NCI-H1417 treated with DMSO at 0.1 percent for 48 hours (cell line): ENCODE measurements at regions not wholly inside any gene's neighbourhood (a gene's known extent, or its start where the extent isn't known, plus 50 kb on each side); places are given as distances from the start of the nearest gene placed in this dataset.

ENCODE experiments used
- DNase-seq: peaks from one replicate; lab custom pipeline; 2025; lab: John Stamatoyannopoulos, UW

GRCh38 chr13:64917566-64917965 is 2312.6 kb downstream of the PCDH9 start:
- no peak for DNase-seq

GRCh38 chr13:64912141-64912540 is 2318.0 kb downstream of the PCDH9 start:
- DNase-seq: no peak

GRCh38 chr13:64910096-64910495 is 2320.0 kb downstream of the PCDH9 start:
- peak; percentile 22 for DNase-seq

GRCh38 chr13:64909184-64909583 is 2321.0 kb downstream of the PCDH9 start:
- no peak for DNase-seq

- no peak for DNase-seq
Observed at GRCh38 chr13:64900039-64900438, 2330.1 kb downstream of the PCDH9 start.

GRCh38 chr13:64884976-64885375 is 2345.2 kb downstream of the PCDH9 start:
- no peak for DNase-seq

GRCh38 chr13:64877176-64877575 is 2353.0 kb downstream of the PCDH9 start:
- no peak for DNase-seq

GRCh38 chr13:64871742-64872141 is 2358.4 kb downstream of the PCDH9 start:
- no peak for DNase-seq

- no peak for DNase-seq
Observed at GRCh38 chr13:64869539-64869938, 2360.6 kb downstream of the PCDH9 start.

- no peak for DNase-seq
Observed at GRCh38 chr13:64867856-64868255, 2362.3 kb downstream of the PCDH9 start.

GRCh38 chr13:64866331-64866730 is 2363.8 kb downstream of the PCDH9 start:
- no peak for DNase-seq

GRCh38 chr13:64855506-64855905 is 2374.6 kb downstream of the PCDH9 start:
- no peak for DNase-seq

- no peak for DNase-seq
Observed at GRCh38 chr13:64850017-64850416, 2380.1 kb downstream of the PCDH9 start.

- DNase-seq: no peak
Observed at GRCh38 chr13:64849196-64849595, 2380.9 kb downstream of the PCDH9 start.

GRCh38 chr13:64847767-64848166 is 2382.4 kb downstream of the PCDH9 start:
- no peak for DNase-seq

GRCh38 chr13:64845110-64845509 is 2385.0 kb downstream of the PCDH9 start:
- no peak for DNase-seq

- no peak for DNase-seq
Observed at GRCh38 chr13:64819081-64819480, 2411.1 kb downstream of the PCDH9 start.

GRCh38 chr13:64817691-64818090 is 2412.4 kb downstream of the PCDH9 start:
- DNase-seq: no peak

- DNase-seq: no peak
Observed at GRCh38 chr13:64810750-64811149, 2419.4 kb downstream of the PCDH9 start.

- no peak for DNase-seq
Observed at GRCh38 chr13:64808704-64809103, 2421.4 kb downstream of the PCDH9 start.

- no peak for DNase-seq
Observed at GRCh38 chr13:64801768-64802167, 2428.4 kb downstream of the PCDH9 start.

- DNase-seq: no peak
Observed at GRCh38 chr13:64798422-64798821, 2431.7 kb downstream of the PCDH9 start.

- DNase-seq: no peak
Observed at GRCh38 chr13:64793592-64793991, 2436.5 kb downstream of the PCDH9 start.

- no peak for DNase-seq
Observed at GRCh38 chr13:64793131-64793530, 2437.0 kb downstream of the PCDH9 start.

GRCh38 chr13:64791373-64791772 is 2438.8 kb downstream of the PCDH9 start:
- no peak for DNase-seq
